Neuronal stem cell (in vitro differentiated cells): ENCODE measurements at regions not wholly inside any gene's neighbourhood (a gene's known extent, or its start where the extent isn't known, plus 50 kb on each side); places are given as distances from the start of the nearest gene placed in this dataset.

Experiments
- DNase-seq: peaks from one replicate; pipeline ENCODE4 v3.0.0-alpha.2; 2013; ENCODE audit warnings: low spot score
- H2AFZ ChIP-seq: one replicate; pipeline ENCODE4 v1.6.1; 2013; ENCODE audit warnings: mild to moderate bottlenecking, low read length, inconsistent platforms
- H2AK5ac ChIP-seq: 2 replicates; pipeline ENCODE4 v1.6.1; 2013; ENCODE audit warnings: low read depth, mild to moderate bottlenecking, inconsistent platforms, low read length, moderate library complexity, mixed read lengths
- H2BK120ac ChIP-seq: 2 replicates; pipeline ENCODE4 v1.6.1; 2013; ENCODE audit warnings: low read depth, mild to moderate bottlenecking, inconsistent platforms, low read length, moderate library complexity, mixed read lengths
- H2BK12ac ChIP-seq: one replicate; pipeline ENCODE4 v1.6.1; 2013; ENCODE audit warnings: low read length, inconsistent platforms
- H2BK15ac ChIP-seq: 2 replicates; pipeline ENCODE4 v1.6.1; 2013; ENCODE audit warnings: mild to moderate bottlenecking, low read length, inconsistent platforms, mixed read lengths
- H2BK5ac ChIP-seq: one replicate; pipeline ENCODE4 v1.6.1; 2013; ENCODE audit warnings: inconsistent platforms, mild to moderate bottlenecking, low read length, moderate library complexity
- H3K14ac ChIP-seq: one replicate; pipeline ENCODE4 v1.6.1; 2013; ENCODE audit warnings: low read length, inconsistent platforms
- H3K18ac ChIP-seq: 2 replicates; pipeline ENCODE4 v1.6.1; 2013; ENCODE audit warnings: low read length, inconsistent platforms
- H3K23ac ChIP-seq: 2 replicates; pipeline ENCODE4 v1.6.1; 2013; ENCODE audit warnings: low read depth, mild to moderate bottlenecking, mixed read lengths, low read length, inconsistent platforms; ENCODE audit not compliant: poor library complexity
- H3K27ac ChIP-seq: replicated peaks from 3 replicates; pipeline ENCODE4 v1.5.1; 2013; ENCODE audit warnings: low read length, inconsistent platforms
- H3K27me3 ChIP-seq, 3 experiments: 2 replicates each; pipeline ENCODE4 v1.6.1; 2013; ENCODE audit warnings: low read length in 3 of 3, mild to moderate bottlenecking in 2 of 3, inconsistent platforms in 1 of 3, low read depth in 1 of 3, mixed read lengths in 1 of 3, moderate library complexity in 1 of 3; ENCODE audit not compliant: control insufficient read depth in 3 of 3, insufficient read depth in 3 of 3
- H3K36me3 ChIP-seq, 2 donors: replicated peaks in 1 of 2; 2 replicates each; pipeline ENCODE4 v1.6.1; 2013; ENCODE audit warnings: low read length in 2 of 2; ENCODE audit not compliant: control insufficient read depth in 2 of 2, insufficient read depth in 2 of 2
- H3K4ac ChIP-seq: 2 replicates; pipeline ENCODE4 v1.6.1; 2013; ENCODE audit warnings: inconsistent platforms, mild to moderate bottlenecking, low read length, moderate library complexity
- H3K4me1 ChIP-seq, 2 donors: 1 replicate in 1 of 2; 2 replicates in 1 of 2; pipeline ENCODE4 v1.6.1; 2013; ENCODE audit warnings: low read length in 2 of 2, low read depth in 1 of 2; ENCODE audit not compliant: control insufficient read depth in 2 of 2, insufficient read depth in 1 of 2
- H3K4me2 ChIP-seq: one replicate; pipeline ENCODE4 v1.6.1; 2013; ENCODE audit warnings: mild to moderate bottlenecking, low read length, inconsistent platforms; ENCODE audit not compliant: insufficient read depth, poor library complexity, severe bottlenecking
- H3K4me3 ChIP-seq, 2 donors: 2 replicates each; pipeline ENCODE4 v1.5.1; 2013; ENCODE audit warnings: low read length in 2 of 2, mild to moderate bottlenecking in 2 of 2, inconsistent platforms in 1 of 2, moderate library complexity in 1 of 2
- H3K79me1 ChIP-seq: one replicate; pipeline ENCODE4 v1.6.1; 2013; ENCODE audit warnings: low read depth, mild to moderate bottlenecking, inconsistent platforms, low read length, moderate library complexity
- H3K9ac ChIP-seq: one replicate; pipeline ENCODE4 v1.6.1; 2013; ENCODE audit warnings: mild to moderate bottlenecking, low read depth, low read length, inconsistent platforms; ENCODE audit not compliant: poor library complexity
- H3K9me3 ChIP-seq, 2 donors: replicated peaks in 1 of 2; 2 replicates each; pipeline versions ENCODE3 to v1.6.1; 2013; ENCODE audit warnings: low read length in 2 of 2, mild to moderate bottlenecking in 2 of 2, inconsistent platforms in 1 of 2, low read depth in 1 of 2, mixed read lengths in 1 of 2, moderate library complexity in 1 of 2; ENCODE audit not compliant: control insufficient read depth in 2 of 2, insufficient read depth in 1 of 2
- H4K8ac ChIP-seq: one replicate; pipeline ENCODE4 v1.6.1; 2013; ENCODE audit warnings: low read depth, mild to moderate bottlenecking, inconsistent platforms, low read length, moderate library complexity
- H4K91ac ChIP-seq: one replicate; pipeline ENCODE4 v1.6.1; 2013; ENCODE audit warnings: low read length, low read depth, mild to moderate bottlenecking, inconsistent platforms; ENCODE audit not compliant: poor library complexity
- WGBS, 2 donors: extraction: QIAGEN DNeasy Blood & Tissue Kit; methylation state at CpG; one replicate each; pipeline ENCODE4 v1.1.7; 2013; ENCODE audit warnings: missing lambda C conversion rate in 2 of 2, mixed read lengths in 1 of 2; ENCODE audit not compliant: insufficient read length in 2 of 2, insufficient replicate concordance in 1 of 2; ENCODE audit errors: extremely low coverage in 2 of 2; 5-methylcytosine and 5-hydroxymethylcytosine counted together

GRCh38 chr6:139525415-139525814 lies 151.0 kb upstream of the CITED2 start:
- Histone ChIP-seq H3K4ac (no peak overlapping the region), H3K9ac (no peak overlapping the region), H2BK5ac (no peak overlapping the region), H2AFZ (no peak overlapping the region), H3K4me1 (no peaks in the 10 kb centered on the region), H3K9me3 (peaks cover 0 to 2% of the 10 kb centered on the region in 2 donors), H3K79me1 (no peaks in the 10 kb centered on the region), H4K91ac (no peak overlapping the region), H3K23ac (no peak overlapping the region), H3K18ac (no peak overlapping the region), H3K4me2 (no peak overlapping the region), H2BK12ac (no peak overlapping the region), H3K27me3 (no peaks in the 10 kb centered on the region), H3K4me3 (no peak overlapping the region), H2AK5ac (no peak overlapping the region), H4K8ac (no peak overlapping the region), H2BK120ac (no peak overlapping the region), H3K36me3 (no peaks in the 10 kb centered on the region), H3K14ac (no peak overlapping the region), H2BK15ac (no peak overlapping the region), H3K27ac (no peak overlapping the region)
- no CpG with 5 or more reads among the region's 2 CpGs for WGBS, 2 donors
- DNase-seq: no peak

- Histone ChIP-seq H3K4me2 (no peak overlapping the region), H2BK12ac (no peak overlapping the region), H3K4me3 (no peak overlapping the region)
Measured at GRCh38 chr6:139523986-139524385, 149.5 kb upstream of the CITED2 start.

GRCh38 chr6:139522511-139523220 lies 148.2 kb upstream of the CITED2 start:
- Histone ChIP-seq H3K9me3 (peaks cover 0 to 2% of the 10 kb centered on the region in 2 donors), H2BK15ac (no peak overlapping the region), H2BK5ac (no peak overlapping the region), H3K9ac (no peak overlapping the region), H3K4me3 (no peak overlapping the region), H3K4me1 (no peaks in the 10 kb centered on the region), H2BK12ac (no peak overlapping the region), H4K91ac (no peak overlapping the region), H3K27ac (no peak overlapping the region), H2AFZ (no peak overlapping the region), H3K18ac (no peak overlapping the region), H3K27me3 (no peaks in the 10 kb centered on the region), H3K36me3 (no peaks in the 10 kb centered on the region), H2AK5ac (no peak overlapping the region), H3K23ac (no peak overlapping the region), H3K4me2 (no peak overlapping the region), H3K14ac (no peak overlapping the region), H3K4ac (no peak overlapping the region), H4K8ac (no peak overlapping the region), H3K79me1 (no peaks in the 10 kb centered on the region), H2BK120ac (no peak overlapping the region)
- no CpG with 5 or more reads among the region's 3 CpGs for WGBS, 2 donors
- no peak for DNase-seq

More at GRCh38 chr6:139523986-139524385, 149.5 kb upstream of the CITED2 start:
- Histone ChIP-seq H3K23ac (no peak overlapping the region), H3K27me3 (no peaks in the 10 kb centered on the region), H2BK120ac (no peak overlapping the region), H4K8ac (no peak overlapping the region), H3K18ac (no peak overlapping the region), H4K91ac (no peak overlapping the region), H2AFZ (no peak overlapping the region), H2BK15ac (no peak overlapping the region), H3K4ac (no peak overlapping the region), H3K14ac (no peak overlapping the region), H3K79me1 (no peaks in the 10 kb centered on the region), H2BK5ac (no peak overlapping the region), H3K36me3 (no peaks in the 10 kb centered on the region), H3K27ac (no peak overlapping the region), H2AK5ac (no peak overlapping the region), H3K9me3 (peaks cover 0 to 2% of the 10 kb centered on the region in 2 donors), H3K9ac (no peak overlapping the region), H3K4me1 (no peaks in the 10 kb centered on the region)
- WGBS, 2 donors: no CpG with 5 or more reads among the region's 2 CpGs
- DNase-seq: no peak

GRCh38 chr6:139521338-139521737 lies 146.9 kb upstream of the CITED2 start:
- no peaks in the 10 kb centered on the region for H3K4me1 ChIP-seq
- no peak overlapping the region for H2BK5ac ChIP-seq
- H4K8ac ChIP-seq: no peak overlapping the region
- no peak overlapping the region for H2BK120ac ChIP-seq
- no peak for DNase-seq
- WGBS, 2 donors: no CpG with 5 or more reads among the region's 3 CpGs
- H2BK15ac ChIP-seq: no peak overlapping the region
- H2AK5ac ChIP-seq: no peak overlapping the region
- H3K9ac ChIP-seq: no peak overlapping the region
- H3K27me3 ChIP-seq: no peaks in the 10 kb centered on the region
- no peak overlapping the region for H3K4me3 ChIP-seq
- no peak overlapping the region for H3K14ac ChIP-seq
- H3K18ac ChIP-seq: no peak overlapping the region
- H3K36me3 ChIP-seq: no peaks in the 10 kb centered on the region
- no peak overlapping the region for H3K27ac ChIP-seq
- H3K4me2 ChIP-seq: no peak overlapping the region
- no peak overlapping the region for H3K4ac ChIP-seq
- H3K9me3 ChIP-seq: peaks cover 0 to under 1% of the 10 kb centered on the region in 2 donors
- H4K91ac ChIP-seq: no peak overlapping the region
- H3K79me1 ChIP-seq: no peaks in the 10 kb centered on the region
- H3K23ac ChIP-seq: no peak overlapping the region
- no peak overlapping the region for H2AFZ ChIP-seq
- no peak overlapping the region for H2BK12ac ChIP-seq
